Neuron (in vitro differentiated cells): ENCODE measurements at regions not wholly inside any gene's neighbourhood (a gene's known extent, or its start where the extent isn't known, plus 50 kb on each side); places are given as distances from the start of the nearest gene placed in this dataset.

Source experiments
- H2AFZ ChIP-seq: one replicate; pipeline ENCODE4 v1.6.1; 2013; ENCODE audit warnings: low read depth, mild to moderate bottlenecking, inconsistent platforms, low read length, moderate library complexity
- H3K27me3 ChIP-seq: one replicate; pipeline ENCODE4 v1.6.1; 2013; ENCODE audit warnings: low read length; ENCODE audit not compliant: insufficient read depth
- H3K36me3 ChIP-seq: one replicate; pipeline ENCODE4 v1.6.1; 2013; ENCODE audit warnings: low read length; ENCODE audit not compliant: insufficient read depth
- H3K4me1 ChIP-seq: one replicate; pipeline ENCODE4 v1.6.1; 2013; ENCODE audit warnings: low read length; ENCODE audit not compliant: insufficient read depth
- H3K4me3 ChIP-seq: 2 replicates; pipeline ENCODE4 v1.5.1; 2013; ENCODE audit warnings: mild to moderate bottlenecking, low read length, moderate library complexity
- H3K9me3 ChIP-seq: one replicate; pipeline ENCODE4 v1.6.1; 2013; ENCODE audit warnings: low read length

- Histone ChIP-seq H3K4me3 (no peak overlapping the region), H3K27me3 (no peaks in the 10 kb centered on the region), H2AFZ (no peak overlapping the region), H3K4me1 (no peaks in the 10 kb centered on the region), H3K36me3 (no peaks in the 10 kb centered on the region), H3K9me3 (peaks cover 6% of the 10 kb centered on the region)
Measured at GRCh38 chr4:161256716-161257115, 907.1 kb downstream of the FSTL5 start.

- no peaks in the 10 kb centered on the region for H3K36me3 ChIP-seq
- H2AFZ ChIP-seq: no peak overlapping the region
- peaks cover 6% of the 10 kb centered on the region for H3K9me3 ChIP-seq
- H3K4me1 ChIP-seq: no peaks in the 10 kb centered on the region
- no peak overlapping the region for H3K4me3 ChIP-seq
- no peaks in the 10 kb centered on the region for H3K27me3 ChIP-seq
Measured at GRCh38 chr4:161256172-161256571, 907.6 kb downstream of the FSTL5 start.

GRCh38 chr4:161254375-161254774, 909.4 kb downstream of the FSTL5 start:
- Histone ChIP-seq H2AFZ (no peak overlapping the region), H3K36me3 (no peaks in the 10 kb centered on the region)

GRCh38 chr4:161252520-161253141, 911.2 kb downstream of the FSTL5 start:
- no peaks in the 10 kb centered on the region for H3K4me1 ChIP-seq
- H3K4me3 ChIP-seq: no peak overlapping the region
- H3K9me3 ChIP-seq: peaks cover 6% of the 10 kb centered on the region
- no peak overlapping the region for H2AFZ ChIP-seq
- H3K27me3 ChIP-seq: no peaks in the 10 kb centered on the region
- H3K36me3 ChIP-seq: no peaks in the 10 kb centered on the region

More at GRCh38 chr4:161254375-161254774, 909.4 kb downstream of the FSTL5 start:
- no peaks in the 10 kb centered on the region for H3K4me1 ChIP-seq
- no peaks in the 10 kb centered on the region for H3K27me3 ChIP-seq
- H3K4me3 ChIP-seq: no peak overlapping the region
- peaks cover 6% of the 10 kb centered on the region for H3K9me3 ChIP-seq

- Histone ChIP-seq H3K36me3 (no peaks in the 10 kb centered on the region), H3K27me3 (no peaks in the 10 kb centered on the region), H2AFZ (no peak overlapping the region), H3K4me1 (no peaks in the 10 kb centered on the region), H3K4me3 (no peak overlapping the region), H3K9me3 (no peaks in the 10 kb centered on the region)
Measured at GRCh38 chr4:161249779-161250440, 913.9 kb downstream of the FSTL5 start.

GRCh38 chr4:161248880-161249279, 914.9 kb downstream of the FSTL5 start:
- H3K9me3 ChIP-seq: no peaks in the 10 kb centered on the region
- no peak overlapping the region for H3K4me3 ChIP-seq
- no peaks in the 10 kb centered on the region for H3K36me3 ChIP-seq
- no peak overlapping the region for H2AFZ ChIP-seq
- H3K27me3 ChIP-seq: no peaks in the 10 kb centered on the region
- H3K4me1 ChIP-seq: no peaks in the 10 kb centered on the region

GRCh38 chr4:161247831-161248230, 916.0 kb downstream of the FSTL5 start:
- Histone ChIP-seq H2AFZ (no peak overlapping the region), H3K36me3 (no peaks in the 10 kb centered on the region), H3K4me1 (no peaks in the 10 kb centered on the region), H3K27me3 (no peaks in the 10 kb centered on the region), H3K4me3 (no peak overlapping the region), H3K9me3 (no peaks in the 10 kb centered on the region)

GRCh38 chr4:161238033-161238432, 925.8 kb downstream of the FSTL5 start:
- Histone ChIP-seq H3K36me3 (no peaks in the 10 kb centered on the region), H2AFZ (peak overlapping the region; percentile 28), H3K9me3 (no peaks in the 10 kb centered on the region), H3K4me1 (peaks cover 7% of the 10 kb centered on the region), H3K27me3 (no peaks in the 10 kb centered on the region), H3K4me3 (no peak overlapping the region)

- peak overlapping the region; percentile 28 for H2AFZ ChIP-seq
- no peak overlapping the region for H3K4me3 ChIP-seq
- H3K27me3 ChIP-seq: no peaks in the 10 kb centered on the region
- H3K4me1 ChIP-seq: peaks cover 7% of the 10 kb centered on the region
- H3K36me3 ChIP-seq: no peaks in the 10 kb centered on the region
- no peaks in the 10 kb centered on the region for H3K9me3 ChIP-seq
Measured at GRCh38 chr4:161237495-161237894, 926.3 kb downstream of the FSTL5 start.

GRCh38 chr4:161225327-161225726, 938.5 kb downstream of the FSTL5 start:
- Histone ChIP-seq H3K9me3 (peaks cover 3% of the 10 kb centered on the region), H3K36me3 (no peaks in the 10 kb centered on the region), H3K27me3 (no peaks in the 10 kb centered on the region), H2AFZ (no peak overlapping the region), H3K4me3 (no peak overlapping the region), H3K4me1 (no peaks in the 10 kb centered on the region)

GRCh38 chr4:161222889-161223288, 940.9 kb downstream of the FSTL5 start:
- H3K4me3 ChIP-seq: no peak overlapping the region
- no peaks in the 10 kb centered on the region for H3K36me3 ChIP-seq
- H3K4me1 ChIP-seq: no peaks in the 10 kb centered on the region
- no peaks in the 10 kb centered on the region for H3K27me3 ChIP-seq
- no peak overlapping the region for H2AFZ ChIP-seq
- peaks cover 3% of the 10 kb centered on the region for H3K9me3 ChIP-seq

GRCh38 chr4:161208564-161208963, 955.2 kb downstream of the FSTL5 start:
- H3K4me1 ChIP-seq: no peaks in the 10 kb centered on the region
- H3K27me3 ChIP-seq: no peaks in the 10 kb centered on the region
- no peak overlapping the region for H2AFZ ChIP-seq
- no peak overlapping the region for H3K4me3 ChIP-seq
- H3K9me3 ChIP-seq: no peaks in the 10 kb centered on the region
- H3K36me3 ChIP-seq: no peaks in the 10 kb centered on the region

- no peak overlapping the region for H2AFZ ChIP-seq
- no peaks in the 10 kb centered on the region for H3K9me3 ChIP-seq
- H3K36me3 ChIP-seq: no peaks in the 10 kb centered on the region
- H3K4me1 ChIP-seq: no peaks in the 10 kb centered on the region
- H3K27me3 ChIP-seq: no peaks in the 10 kb centered on the region
- no peak overlapping the region for H3K4me3 ChIP-seq
Measured at GRCh38 chr4:161206528-161207080, 957.2 kb downstream of the FSTL5 start.
